Uterus (tissue), 3 donors: ENCODE measurements at regions not wholly inside any gene's neighbourhood (a gene's known extent, or its start where the extent isn't known, plus 50 kb on each side); places are given as distances from the start of the nearest gene placed in this dataset.
"Not testable (repeated sequence)": the region's sequence is repeated elsewhere in the genome, so short reads cannot be mapped to it uniquely, and the experiment has no call there.

ENCODE experiments used
- DNase-seq, 2 donors: peaks; one replicate each; pipeline ENCODE4 v3.0.0-alpha.2; 2019 to 2020
- H3K27ac ChIP-seq, 2 donors: fragments of 200-600 bp; sonication (generic); 1 replicate in 1 of 2; 2 replicates in 1 of 2; pipeline ENCODE4 v1.5.1; 2016 to 2018
- H3K27me3 ChIP-seq, 2 donors: fragments of 200-600 bp; sonication (generic); one replicate each; pipeline ENCODE4 v1.5.1; 2018 to 2019; ENCODE audit warnings: control low read depth in 1 of 2
- H3K36me3 ChIP-seq, 2 donors: fragments of 200-600 bp; sonication (generic); one replicate each; pipeline ENCODE4 v1.5.1; 2019; ENCODE audit warnings: control low read depth in 1 of 2
- H3K4me1 ChIP-seq, 2 donors: fragments of 200-600 bp; sonication (generic); one replicate each; pipeline ENCODE4 v1.5.1; 2018 to 2019; ENCODE audit warnings: control low read depth in 1 of 2
- H3K4me3 ChIP-seq, 2 donors: fragments of 200-600 bp; sonication (generic); 1 replicate in 1 of 2; 2 replicates in 1 of 2; pipeline ENCODE4 v1.5.1; 2018 to 2019; ENCODE audit warnings: mild to moderate bottlenecking in 1 of 2
- H3K9me3 ChIP-seq, 2 donors: fragments of 200-600 bp; sonication (generic); one replicate each; pipeline ENCODE4 v1.5.1; 2019; ENCODE audit warnings: control low read depth in 1 of 2
- POLR2A ChIP-seq, 2 donors: fragments of 450-650 bp; IDR thresholded peaks; one replicate each; pipeline ENCODE4 v1.6.1; 2016; ENCODE audit warnings: antibody characterized with exemption in 2 of 2, mild to moderate bottlenecking in 1 of 2, moderate library complexity in 1 of 2
- intact Hi-C: fragments of 100-400 bp; cut with DNase I; formaldehyde crosslinking; loops from one replicate; pipeline ENCODE4 v1.15.1; 2023; ENCODE audit warnings: low total_unique reads
- TF ChIP-seq, protein P1 (sequence below), 4 experiments: fragments of 200-600 bp in 2 of 4; fragments of 450-650 bp in 2 of 4; sonication (generic) in 2 of 4; IDR thresholded peaks; one replicate each; pipeline ENCODE4 v1.5.1; 2016 to 2019; ENCODE audit warnings: antibody characterized with exemption in 4 of 4, mild to moderate bottlenecking in 2 of 4, moderate library complexity in 1 of 4
- donor health status: DM: yes; HTN: yes; CAD: no.

DNA sequence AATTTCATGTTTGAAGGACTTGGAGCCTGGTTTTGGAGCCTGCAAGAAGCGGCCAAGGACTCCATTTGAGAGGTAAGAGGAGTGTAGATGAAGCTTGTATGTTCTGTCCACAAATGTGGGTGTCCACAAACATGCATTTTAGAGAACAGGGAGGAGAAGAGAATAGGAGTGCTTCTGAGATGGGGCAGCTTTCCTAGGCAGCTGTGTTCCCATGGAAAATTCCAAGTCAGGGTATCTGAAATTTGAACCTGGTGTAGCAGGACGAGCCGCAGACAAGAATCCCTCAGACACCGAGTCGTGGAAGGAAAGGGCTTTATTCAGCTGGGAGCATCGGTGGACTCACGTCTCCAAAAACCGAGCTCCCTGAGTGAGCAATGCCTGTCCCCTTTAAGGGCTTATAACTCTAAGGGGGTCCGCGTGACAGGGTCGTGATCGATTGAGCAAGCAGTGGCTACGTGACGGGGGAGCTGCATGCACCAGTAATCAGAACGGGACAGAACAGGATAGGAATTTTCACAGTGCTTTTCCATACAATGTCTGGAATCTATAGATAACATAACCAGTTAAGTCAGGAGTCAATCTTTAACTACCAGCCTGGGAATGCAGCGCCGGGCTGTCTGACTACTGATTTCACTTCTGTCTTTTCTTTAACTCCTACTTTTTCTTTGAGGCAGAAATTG lies 71.4 kb upstream of the WDR72 start:
- Histone ChIP-seq H3K27ac (no peak overlapping the region), H3K27me3 (no peaks in the 10 kb centered on the region), H3K9me3 (no peaks in the 10 kb centered on the region), H3K4me3 (no peak overlapping the region), H3K36me3 (no peaks in the 10 kb centered on the region), H3K4me1 (no peaks in the 10 kb centered on the region)
- intact Hi-C loops: no loop called here
- no peak for DNase-seq
- TF ChIP-seq POLR2A (IDR thresholded peaks at IDR 0.05): no peak
- TF ChIP-seq, protein P1, sequence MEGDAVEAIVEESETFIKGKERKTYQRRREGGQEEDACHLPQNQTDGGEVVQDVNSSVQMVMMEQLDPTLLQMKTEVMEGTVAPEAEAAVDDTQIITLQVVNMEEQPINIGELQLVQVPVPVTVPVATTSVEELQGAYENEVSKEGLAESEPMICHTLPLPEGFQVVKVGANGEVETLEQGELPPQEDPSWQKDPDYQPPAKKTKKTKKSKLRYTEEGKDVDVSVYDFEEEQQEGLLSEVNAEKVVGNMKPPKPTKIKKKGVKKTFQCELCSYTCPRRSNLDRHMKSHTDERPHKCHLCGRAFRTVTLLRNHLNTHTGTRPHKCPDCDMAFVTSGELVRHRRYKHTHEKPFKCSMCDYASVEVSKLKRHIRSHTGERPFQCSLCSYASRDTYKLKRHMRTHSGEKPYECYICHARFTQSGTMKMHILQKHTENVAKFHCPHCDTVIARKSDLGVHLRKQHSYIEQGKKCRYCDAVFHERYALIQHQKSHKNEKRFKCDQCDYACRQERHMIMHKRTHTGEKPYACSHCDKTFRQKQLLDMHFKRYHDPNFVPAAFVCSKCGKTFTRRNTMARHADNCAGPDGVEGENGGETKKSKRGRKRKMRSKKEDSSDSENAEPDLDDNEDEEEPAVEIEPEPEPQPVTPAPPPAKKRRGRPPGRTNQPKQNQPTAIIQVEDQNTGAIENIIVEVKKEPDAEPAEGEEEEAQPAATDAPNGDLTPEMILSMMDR (IDR thresholded peaks at IDR 0.05): no peak

DNA sequence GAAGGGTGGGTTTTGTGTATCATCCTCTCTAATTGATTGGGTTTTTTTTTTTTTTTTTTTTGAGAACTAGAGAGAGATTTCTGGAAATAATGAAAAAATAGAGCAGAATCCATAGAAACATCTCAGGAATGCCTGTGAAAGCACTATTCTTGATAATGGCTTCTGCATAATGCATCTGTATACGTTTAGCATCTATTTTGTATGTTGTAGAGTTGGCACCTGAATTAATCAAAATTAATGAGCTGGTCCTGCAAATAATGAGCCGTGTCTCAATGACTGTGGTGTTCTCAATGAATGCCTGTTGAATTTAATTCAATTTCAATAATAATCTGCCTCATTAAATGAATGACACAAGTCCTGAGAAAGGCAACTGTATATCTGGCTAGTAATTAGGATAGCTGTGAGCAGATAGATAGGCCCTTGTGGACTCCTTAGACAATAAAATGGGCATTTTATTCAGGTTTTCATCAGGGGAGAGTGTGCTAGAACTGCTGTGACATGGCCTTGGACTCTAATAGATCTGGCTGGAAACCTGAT lies 70.5 kb upstream of the WDR72 start:
- Histone ChIP-seq H3K36me3 (no peaks in the 10 kb centered on the region), H3K27ac (no peak overlapping the region), H3K27me3 (no peaks in the 10 kb centered on the region), H3K9me3 (no peaks in the 10 kb centered on the region), H3K4me3 (no peak overlapping the region), H3K4me1 (no peaks in the 10 kb centered on the region)
- intact Hi-C loops: no loop called here
- TF ChIP-seq, protein P1 (IDR thresholded peaks at IDR 0.05): no peak
- no peak for TF ChIP-seq POLR2A (IDR thresholded peaks at IDR 0.05)
- DNase-seq: no peak

DNA sequence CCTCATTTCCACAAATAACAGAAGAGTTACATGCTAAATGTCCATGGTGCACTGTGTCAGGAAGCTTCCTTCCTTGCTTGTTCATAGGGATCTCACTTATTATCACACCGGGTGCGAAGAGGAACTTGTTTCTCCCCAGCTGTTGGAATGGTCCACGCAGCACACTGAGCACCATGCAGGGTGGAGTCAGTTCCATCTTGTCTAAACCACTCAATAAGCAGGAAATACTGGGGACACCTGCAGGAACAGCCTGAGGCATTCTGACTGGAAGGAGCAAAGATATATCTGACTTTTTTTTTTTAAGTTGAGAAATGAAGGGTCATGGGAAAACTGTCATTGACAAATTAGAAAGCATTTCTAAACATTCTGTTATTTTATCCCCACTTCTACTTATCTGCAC lies 70.0 kb upstream of the WDR72 start:
- Histone ChIP-seq H3K36me3 (no peaks in the 10 kb centered on the region), H3K4me1 (no peaks in the 10 kb centered on the region), H3K9me3 (no peaks in the 10 kb centered on the region), H3K27me3 (no peaks in the 10 kb centered on the region), H3K27ac (no peak overlapping the region), H3K4me3 (no peak overlapping the region)
- TF ChIP-seq, protein P1 (IDR thresholded peaks at IDR 0.05): no peak
- TF ChIP-seq POLR2A (IDR thresholded peaks at IDR 0.05): no peak
- no peak for DNase-seq
- intact Hi-C loops: no loop called here

DNA sequence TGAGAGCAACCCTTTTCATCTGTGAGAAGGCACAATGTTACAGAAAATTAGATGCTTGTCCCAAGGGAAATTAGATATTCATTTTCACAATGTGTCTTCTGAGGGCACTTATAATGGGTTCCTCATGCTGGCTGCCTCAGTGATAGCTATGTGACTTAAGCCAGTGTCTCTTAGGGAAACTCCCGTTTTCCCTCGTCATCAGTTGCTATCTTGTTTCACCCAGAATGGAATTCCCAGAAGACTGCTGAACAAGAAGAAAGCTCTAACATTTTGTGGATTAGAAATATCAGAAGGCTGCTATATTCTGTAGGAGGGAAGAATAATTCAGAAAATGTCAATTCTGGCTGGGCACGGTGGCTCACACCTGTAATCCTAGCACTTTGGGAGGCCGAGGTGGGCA lies 67.9 kb upstream of the WDR72 start:
- intact Hi-C loops: no loop called here
- Histone ChIP-seq H3K36me3 (no peaks in the 10 kb centered on the region), H3K9me3 (no peaks in the 10 kb centered on the region), H3K4me3 (no peak overlapping the region), H3K27ac (no peak overlapping the region), H3K27me3 (no peaks in the 10 kb centered on the region), H3K4me1 (no peaks in the 10 kb centered on the region)
- TF ChIP-seq POLR2A (IDR thresholded peaks at IDR 0.05): no peak
- TF ChIP-seq, protein P1 (IDR thresholded peaks at IDR 0.05): no peak
- no peak for DNase-seq

DNA sequence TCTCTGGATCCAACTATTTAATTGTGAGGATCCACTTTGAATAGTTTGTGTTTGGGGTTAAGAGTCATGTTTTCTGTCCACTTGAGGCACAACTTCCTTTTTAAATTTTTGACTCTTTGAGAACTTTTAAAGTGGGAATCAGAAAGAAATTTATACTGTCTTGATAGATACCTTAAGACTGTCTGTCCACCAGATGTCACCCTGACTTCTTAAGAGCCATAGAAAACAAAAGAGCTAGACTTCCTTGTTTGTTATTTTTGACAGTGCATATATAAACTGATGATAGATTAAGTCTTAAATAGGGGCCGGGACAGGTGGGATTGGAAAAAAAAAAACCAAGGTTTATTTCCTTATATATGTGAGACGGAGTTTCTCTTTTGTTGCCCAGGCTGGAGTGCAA lies 52.1 kb upstream of the WDR72 start:
- intact Hi-C loops: no loop called here
- DNase-seq: no peak
- TF ChIP-seq, protein P1 (IDR thresholded peaks at IDR 0.05): no peak
- TF ChIP-seq POLR2A (IDR thresholded peaks at IDR 0.05): no peak
- no peaks in the 10 kb centered on the region for H3K9me3 ChIP-seq
- H3K4me3 ChIP-seq: no peak overlapping the region
- no peak overlapping the region for H3K27ac ChIP-seq
- H3K4me1 ChIP-seq: no peaks in the 10 kb centered on the region
- no peaks in the 10 kb centered on the region for H3K36me3 ChIP-seq
- H3K27me3 ChIP-seq: no peaks in the 10 kb centered on the region

DNA sequence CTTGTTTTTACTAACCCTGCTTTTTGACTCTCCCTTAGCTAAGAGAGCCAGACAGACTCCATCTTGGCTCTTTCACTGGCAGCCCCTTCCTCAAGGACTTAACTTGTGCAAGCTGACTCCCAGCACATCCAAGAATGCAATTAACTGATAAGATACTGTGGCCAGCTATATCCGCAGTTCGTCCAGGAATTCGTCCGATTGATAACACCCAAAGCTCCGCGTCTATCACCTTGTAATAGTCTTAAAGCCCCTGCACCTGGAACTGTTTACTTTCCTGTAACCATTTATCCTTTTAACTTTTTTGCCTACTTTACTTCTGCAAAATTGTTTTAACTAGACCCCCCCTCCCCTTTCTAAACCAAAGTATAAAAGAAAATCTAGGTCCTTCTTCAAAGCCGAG lies 50.8 kb upstream of the WDR72 start:
- H3K4me3 ChIP-seq, intact Hi-C loops, H3K27me3 ChIP-seq, H3K36me3 ChIP-seq, DNase-seq, H3K27ac ChIP-seq, H3K4me1 ChIP-seq, H3K9me3 ChIP-seq: not testable (repeated sequence)
